ENCODE measurements at regions not wholly inside any gene's neighbourhood (a gene's known extent, or its start where the extent isn't known, plus 50 kb on each side); places are given as distances from the start of the nearest gene placed in this dataset.

- no peak for TF ChIP-seq EZH2 (IDR thresholded peaks at IDR 0.05; ENCODE audit: insufficient read depth, poor library complexity, severe bottlenecking)
- no peak for TF ChIP-seq EZH2phosphoT487 (IDR thresholded peaks at IDR 0.05; ENCODE audit: insufficient read depth, low read depth)
These were observed 265.7 kb upstream of the MGAT4C start for GRCh38 chr12:86521870-86522269.
